ENCODE measurements at regions not wholly inside any gene's neighbourhood (a gene's known extent, or its start where the extent isn't known, plus 50 kb on each side); places are given as distances from the start of the nearest gene placed in this dataset.

- peaks cover 2% of the 10 kb centered on the region for H3K27me3 Mint-ChIP-seq
- H3K27ac Mint-ChIP-seq, result no peak overlapping the region
- DNase-seq (ENCODE audit: low spot score, unreplicated experiment), result no peak
- H3K4me3 Mint-ChIP-seq (ENCODE audit: low read depth), result no peak overlapping the region
- no peak for TF ChIP-seq CTCF (IDR thresholded peaks at IDR 0.05; ENCODE audit: unreplicated experiment)
- H3K4me1 Mint-ChIP-seq (ENCODE audit: low read depth), result no peaks in the 10 kb centered on the region
- no peaks in the 10 kb centered on the region for H3K9me3 Mint-ChIP-seq (ENCODE audit: low read depth)
- no peaks in the 10 kb centered on the region for H3K36me3 Mint-ChIP-seq (ENCODE audit: insufficient read depth)
These were observed 52.8 kb upstream of the CLNK start for GRCh38 chr4:10737337-10737736.

GRCh38 chr4:10736895-10737294 is 52.3 kb upstream of the CLNK start:
- H3K27me3 Mint-ChIP-seq, result peaks cover 2% of the 10 kb centered on the region
- H3K27ac Mint-ChIP-seq, result no peak overlapping the region
- no peak for TF ChIP-seq CTCF (IDR thresholded peaks at IDR 0.05; ENCODE audit: unreplicated experiment)
- no peak for DNase-seq (ENCODE audit: low spot score, unreplicated experiment)
- H3K4me3 Mint-ChIP-seq (ENCODE audit: low read depth), result no peak overlapping the region
- no peaks in the 10 kb centered on the region for H3K9me3 Mint-ChIP-seq (ENCODE audit: low read depth)
- H3K36me3 Mint-ChIP-seq (ENCODE audit: insufficient read depth), result no peaks in the 10 kb centered on the region
- H3K4me1 Mint-ChIP-seq (ENCODE audit: low read depth), result no peaks in the 10 kb centered on the region

- no peak overlapping the region for H3K27ac Mint-ChIP-seq
- H3K4me1 Mint-ChIP-seq (ENCODE audit: low read depth), result peaks cover 2% of the 10 kb centered on the region
- peaks cover 2% of the 10 kb centered on the region for H3K27me3 Mint-ChIP-seq
- no peak for TF ChIP-seq CTCF (IDR thresholded peaks at IDR 0.05; ENCODE audit: unreplicated experiment)
- no peaks in the 10 kb centered on the region for H3K36me3 Mint-ChIP-seq (ENCODE audit: insufficient read depth)
- no peaks in the 10 kb centered on the region for H3K9me3 Mint-ChIP-seq (ENCODE audit: low read depth)
- no peak overlapping the region for H3K4me3 Mint-ChIP-seq (ENCODE audit: low read depth)
- DNase-seq (ENCODE audit: low spot score, unreplicated experiment), result no peak
These were observed 51.7 kb upstream of the CLNK start for GRCh38 chr4:10736266-10736665.

- Mint-ChIP-seq H3K4me1 (ENCODE audit: low read depth) (peaks cover 2% of the 10 kb centered on the region), H3K27ac (no peak overlapping the region), H3K27me3 (peaks cover 2% of the 10 kb centered on the region), H3K9me3 (ENCODE audit: low read depth) (no peaks in the 10 kb centered on the region), H3K4me3 (ENCODE audit: low read depth) (no peak overlapping the region), H3K36me3 (ENCODE audit: insufficient read depth) (no peaks in the 10 kb centered on the region)
- no peak for TF ChIP-seq CTCF (IDR thresholded peaks at IDR 0.05; ENCODE audit: unreplicated experiment)
- no peak for DNase-seq (ENCODE audit: low spot score, unreplicated experiment)
These were observed 50.1 kb upstream of the CLNK start for GRCh38 chr4:10734697-10735096.

Data from progenitor cell of endocrine pancreas (in vitro differentiated cells).